HPDE6-E6E7 (cell line): ENCODE measurements at regions not wholly inside any gene's neighbourhood (a gene's known extent, or its start where the extent isn't known, plus 50 kb on each side); places are given as distances from the start of the nearest gene placed in this dataset.

ENCODE experiments used
- DNase-seq: peaks from one replicate; pipeline ENCODE4 v3.0.0; 2011; ENCODE audit warnings: missing footprints; ENCODE audit errors: extremely low spot score

GRCh38 chr5:167802755-167803431, 488.6 kb upstream of the WWC1 start:
- DNase-seq = no peak

- peak; percentile 85 for DNase-seq
Observed at GRCh38 chr5:167804512-167805220, 486.8 kb upstream of the WWC1 start.

- DNase-seq = no peak
Observed at GRCh38 chr5:167810573-167810972, 480.9 kb upstream of the WWC1 start.

GRCh38 chr5:167812871-167813270, 478.6 kb upstream of the WWC1 start:
- no peak for DNase-seq

- no peak for DNase-seq
Observed at GRCh38 chr5:167813389-167813788, 478.1 kb upstream of the WWC1 start.

- DNase-seq = no peak
Observed at GRCh38 chr5:167814040-167814439, 477.4 kb upstream of the WWC1 start.

- DNase-seq = no peak
Observed at GRCh38 chr5:167814828-167815227, 476.6 kb upstream of the WWC1 start.

- DNase-seq = no peak
Observed at GRCh38 chr5:167816354-167816753, 475.1 kb upstream of the WWC1 start.

- DNase-seq = no peak
Observed at GRCh38 chr5:167816864-167817263, 474.6 kb upstream of the WWC1 start.

- no peak for DNase-seq
Observed at GRCh38 chr5:167819406-167819805, 472.0 kb upstream of the WWC1 start.

GRCh38 chr5:167820101-167820990, 471.1 kb upstream of the WWC1 start:
- DNase-seq = no peak

- DNase-seq = no peak
Observed at GRCh38 chr5:167821151-167821550, 470.3 kb upstream of the WWC1 start.

GRCh38 chr5:167821669-167822068, 469.8 kb upstream of the WWC1 start:
- no peak for DNase-seq

GRCh38 chr5:167822241-167822640, 469.2 kb upstream of the WWC1 start:
- DNase-seq = no peak

GRCh38 chr5:167823405-167823804, 468.0 kb upstream of the WWC1 start:
- no peak for DNase-seq

- DNase-seq = no peak
Observed at GRCh38 chr5:167827766-167828165, 463.7 kb upstream of the WWC1 start.

- no peak for DNase-seq
Observed at GRCh38 chr5:167831754-167832504, 459.5 kb upstream of the WWC1 start.

- no peak for DNase-seq
Observed at GRCh38 chr5:167832609-167833008, 458.8 kb upstream of the WWC1 start.

- DNase-seq = no peak
Observed at GRCh38 chr5:167833456-167833855, 458.0 kb upstream of the WWC1 start.

GRCh38 chr5:167835146-167835545, 456.3 kb upstream of the WWC1 start:
- no peak for DNase-seq

- DNase-seq = no peak
Observed at GRCh38 chr5:167837127-167837526, 454.3 kb upstream of the WWC1 start.

- DNase-seq = peak; percentile 64
Observed at GRCh38 chr5:167839065-167839464, 452.4 kb upstream of the WWC1 start.
